ENCODE measurements at regions not wholly inside any gene's neighbourhood (a gene's known extent, or its start where the extent isn't known, plus 50 kb on each side); places are given as distances from the start of the nearest gene placed in this dataset.

DNA sequence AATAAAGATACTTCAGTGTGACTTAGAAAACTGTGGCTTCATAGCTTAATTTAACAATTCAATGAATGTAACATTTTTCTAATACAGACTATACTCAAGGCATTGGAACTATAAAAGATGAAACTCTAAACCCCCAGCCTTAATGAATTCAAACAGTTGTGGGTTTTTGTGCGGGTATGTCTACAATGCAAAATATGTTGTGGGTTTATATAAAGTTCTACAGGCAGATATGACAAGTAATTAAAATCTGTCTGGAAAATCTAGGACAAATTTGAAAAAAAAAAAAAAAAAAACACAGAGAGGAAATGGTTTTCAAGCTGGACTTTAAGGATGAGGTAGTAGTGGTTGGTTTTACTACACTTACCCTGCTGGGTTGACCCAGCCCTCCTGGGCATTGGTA, 467.5 kb upstream of the TLE4 start:
- Mint-ChIP-seq H3K4me3 (no peak overlapping the region), H3K4me1 (ENCODE audit: low read depth in 2 of 2) (no peaks in the 10 kb centered on the region), H3K36me3 (peaks cover 4% of the 10 kb centered on the region), H3K27me3 (no peaks in the 10 kb centered on the region), H3K9me3 (peaks cover 8% of the 10 kb centered on the region), H3K27ac (no peak overlapping the region)
- no peak for DNase-seq (ENCODE audit: low spot score)
- ATAC-seq, result no peak

DNA sequence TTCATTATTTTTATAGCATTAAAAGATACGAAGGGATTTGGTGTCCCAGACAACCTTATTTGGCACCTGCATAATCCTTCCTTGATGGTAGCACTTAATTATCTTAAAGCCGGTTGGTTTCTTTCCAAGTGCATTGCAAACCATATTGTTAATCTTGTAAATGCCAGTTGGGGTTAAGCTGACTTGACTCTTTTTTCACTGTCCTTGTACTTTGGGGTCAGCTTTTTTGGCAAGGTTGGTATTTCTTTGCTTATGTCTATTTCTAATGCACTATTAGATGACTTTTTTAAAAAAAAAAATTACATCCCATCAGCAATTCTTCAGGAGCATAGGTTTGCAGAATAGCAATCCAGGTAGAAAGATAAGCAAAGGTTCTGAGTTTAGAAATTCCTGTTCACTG, 466.8 kb upstream of the TLE4 start:
- Mint-ChIP-seq H3K4me3 (no peak overlapping the region), H3K4me1 (ENCODE audit: low read depth in 2 of 2) (no peaks in the 10 kb centered on the region), H3K27ac (no peak overlapping the region), H3K36me3 (peaks cover 4% of the 10 kb centered on the region), H3K27me3 (no peaks in the 10 kb centered on the region), H3K9me3 (peaks cover 14% of the 10 kb centered on the region)
- DNase-seq (ENCODE audit: low spot score), result no peak
- no peak for ATAC-seq

DNA sequence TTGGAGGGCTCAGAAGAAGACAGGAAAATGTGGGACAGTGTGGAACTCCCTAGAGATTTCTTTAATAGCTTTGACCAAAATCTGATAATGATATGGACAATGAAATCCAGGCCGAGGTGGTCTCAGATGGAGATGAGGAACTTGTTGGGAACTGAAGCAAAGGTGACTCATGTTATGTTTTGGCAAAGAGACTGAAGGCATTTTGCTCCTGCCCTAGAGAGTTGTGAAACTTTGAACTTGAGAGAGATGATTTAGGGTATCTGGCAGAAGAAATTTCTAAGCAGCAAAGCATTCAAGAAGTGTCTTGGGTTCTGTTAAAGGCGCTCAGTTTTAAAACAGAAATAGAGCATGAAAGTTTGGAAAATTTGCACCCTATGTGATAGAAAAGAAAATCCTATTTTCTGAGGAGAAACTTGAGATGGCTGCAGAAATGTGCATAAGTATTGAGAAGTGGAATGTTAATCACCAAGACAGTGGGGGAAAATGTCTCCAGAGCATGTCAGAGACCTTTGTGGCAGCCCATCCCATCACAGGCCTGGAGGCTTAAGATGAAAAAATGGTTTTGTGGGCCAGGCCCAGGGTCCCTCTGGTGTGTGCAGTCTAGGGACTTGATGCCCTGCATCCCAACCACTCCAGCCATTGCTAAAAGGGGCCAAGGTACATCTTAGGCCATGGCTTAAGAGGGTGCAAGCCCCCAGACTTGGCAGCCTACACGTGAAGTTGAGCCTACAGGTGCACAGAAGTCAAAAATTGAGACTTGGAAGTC, 463.7 kb upstream of the TLE4 start:
- Mint-ChIP-seq H3K4me3 (no peak overlapping the region), H3K36me3 (peaks cover 4% of the 10 kb centered on the region), H3K4me1 (ENCODE audit: low read depth in 2 of 2) (no peaks in the 10 kb centered on the region), H3K9me3 (peaks cover 12% of the 10 kb centered on the region), H3K27me3 (no peaks in the 10 kb centered on the region), H3K27ac (no peak overlapping the region)
- ATAC-seq (no peak), DNase-seq (ENCODE audit: low spot score) (no peak)

DNA sequence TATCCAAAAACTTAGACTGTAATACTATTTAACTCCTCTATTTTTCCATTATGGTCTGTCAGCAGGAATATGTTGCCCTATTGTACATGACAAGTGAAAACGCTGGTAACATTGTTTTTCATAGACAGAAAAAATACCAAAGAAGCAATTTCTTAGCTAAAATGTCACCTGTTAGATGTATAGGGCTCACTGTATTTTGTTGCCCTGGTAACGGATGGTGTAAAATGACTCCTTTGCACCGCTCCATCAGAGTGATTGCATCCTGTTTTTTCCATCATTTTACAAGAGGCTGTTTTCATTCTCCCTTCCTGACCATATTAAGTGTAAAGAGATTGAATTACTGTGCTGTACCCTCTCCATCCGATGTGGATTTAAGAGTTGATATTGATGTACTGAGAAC, 460.1 kb upstream of the TLE4 start:
- no peaks in the 10 kb centered on the region for H3K27me3 Mint-ChIP-seq
- H3K9me3 Mint-ChIP-seq, result peaks cover 12% of the 10 kb centered on the region
- no peaks in the 10 kb centered on the region for H3K36me3 Mint-ChIP-seq
- no peak for DNase-seq (ENCODE audit: low spot score)
- H3K4me3 Mint-ChIP-seq, result no peak overlapping the region
- no peak overlapping the region for H3K27ac Mint-ChIP-seq
- ATAC-seq, result no peak
- H3K4me1 Mint-ChIP-seq (ENCODE audit: low read depth in 2 of 2), result no peaks in the 10 kb centered on the region

DNA sequence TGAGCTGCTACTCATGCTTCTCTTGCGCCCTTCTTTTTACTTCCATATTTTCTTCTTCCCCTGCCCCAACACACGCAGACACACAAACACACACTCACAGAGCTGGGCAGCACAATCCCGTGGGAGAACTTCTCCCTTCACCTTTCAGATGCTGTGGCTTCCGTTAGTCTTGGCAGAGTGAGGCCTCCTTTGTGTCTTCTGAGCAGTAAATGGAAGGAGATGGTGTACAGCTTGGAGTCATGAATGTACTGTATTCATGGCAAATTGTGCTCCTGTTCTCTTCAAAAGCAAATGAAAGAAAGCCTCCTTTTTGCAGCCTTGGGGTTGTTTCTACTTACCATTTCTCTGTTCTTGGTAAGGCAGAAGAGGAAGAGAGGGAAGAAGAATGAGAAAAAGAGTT, 456.6 kb upstream of the TLE4 start:
- DNase-seq (ENCODE audit: low spot score), result no peak
- Mint-ChIP-seq H3K4me3 (no peak overlapping the region), H3K9me3 (no peaks in the 10 kb centered on the region), H3K4me1 (ENCODE audit: low read depth in 2 of 2) (no peaks in the 10 kb centered on the region), H3K27ac (no peak overlapping the region), H3K27me3 (no peaks in the 10 kb centered on the region), H3K36me3 (no peaks in the 10 kb centered on the region)
- no peak for ATAC-seq

DNA sequence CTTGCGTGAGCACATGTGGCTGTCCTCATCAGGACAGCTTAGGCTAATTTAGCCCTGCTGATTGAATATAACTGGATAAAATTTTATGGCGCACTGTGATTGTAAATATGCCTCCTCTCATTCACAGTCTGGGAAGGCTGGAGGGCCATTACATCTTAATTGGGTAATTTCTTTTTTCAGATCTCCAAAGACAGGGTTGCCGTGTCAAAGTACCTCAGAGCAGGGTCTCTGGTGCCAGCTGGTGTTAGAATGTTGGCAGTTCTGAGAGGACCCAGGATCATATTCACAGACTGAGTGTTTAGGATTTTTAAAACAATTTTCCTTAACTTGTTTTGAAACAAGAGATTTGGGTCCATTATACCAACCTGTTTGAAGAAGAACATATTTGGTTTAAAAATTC, 455.7 kb upstream of the TLE4 start:
- no peaks in the 10 kb centered on the region for H3K36me3 Mint-ChIP-seq
- no peaks in the 10 kb centered on the region for H3K9me3 Mint-ChIP-seq
- no peak for DNase-seq (ENCODE audit: low spot score)
- H3K27me3 Mint-ChIP-seq, result no peaks in the 10 kb centered on the region
- no peak for ATAC-seq
- H3K27ac Mint-ChIP-seq, result no peak overlapping the region
- no peaks in the 10 kb centered on the region for H3K4me1 Mint-ChIP-seq (ENCODE audit: low read depth in 2 of 2)
- H3K4me3 Mint-ChIP-seq, result no peak overlapping the region

DNA sequence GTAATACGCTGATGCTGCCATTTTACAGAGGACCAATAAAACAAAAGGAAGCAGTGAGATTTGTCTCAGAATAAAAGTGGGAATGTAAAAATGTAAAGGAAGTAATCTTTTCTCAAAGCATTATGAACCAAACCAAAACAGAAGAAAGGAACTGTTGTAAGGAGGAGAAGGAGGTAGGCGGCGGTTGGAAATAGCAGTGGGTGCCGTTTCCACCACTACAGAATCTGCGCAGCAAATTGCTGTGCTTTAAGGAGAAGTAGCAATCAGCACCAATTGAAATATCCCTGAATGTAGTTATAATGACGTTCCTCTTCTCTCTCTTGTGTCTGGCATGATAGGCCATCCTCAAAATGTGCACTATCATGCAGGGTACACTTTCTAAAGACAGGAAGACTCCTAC, 455.1 kb upstream of the TLE4 start:
- Mint-ChIP-seq H3K27me3 (no peaks in the 10 kb centered on the region), H3K4me3 (no peak overlapping the region), H3K27ac (no peak overlapping the region), H3K36me3 (no peaks in the 10 kb centered on the region), H3K4me1 (ENCODE audit: low read depth in 2 of 2) (no peaks in the 10 kb centered on the region), H3K9me3 (no peaks in the 10 kb centered on the region)
- DNase-seq (ENCODE audit: low spot score) (no peak), ATAC-seq (no peak)

DNA sequence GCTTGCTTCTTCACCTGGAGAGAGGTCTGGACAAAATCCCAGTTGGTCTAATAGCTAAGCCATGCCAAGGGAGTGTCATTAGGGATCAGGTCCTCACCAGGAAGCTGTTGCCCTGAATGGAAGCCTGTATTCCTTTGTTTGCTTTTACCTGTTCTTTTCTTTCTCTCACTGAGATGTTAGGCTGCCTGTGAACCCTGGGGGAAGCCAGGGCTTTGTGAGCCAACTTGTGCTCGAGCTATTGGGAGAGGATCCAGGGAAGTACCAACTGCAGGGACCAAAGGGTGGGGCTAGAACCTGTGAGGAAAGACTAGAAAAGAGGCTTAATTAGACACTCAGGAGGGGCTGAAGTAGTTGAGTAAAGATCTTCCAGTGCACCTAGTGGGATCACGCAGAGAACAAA, 451.2 kb upstream of the TLE4 start:
- no peak overlapping the region for H3K27ac Mint-ChIP-seq
- no peaks in the 10 kb centered on the region for H3K36me3 Mint-ChIP-seq
- no peak for DNase-seq (ENCODE audit: low spot score)
- H3K9me3 Mint-ChIP-seq, result no peaks in the 10 kb centered on the region
- no peak for ATAC-seq
- no peaks in the 10 kb centered on the region for H3K27me3 Mint-ChIP-seq
- H3K4me3 Mint-ChIP-seq, result no peak overlapping the region
- H3K4me1 Mint-ChIP-seq (ENCODE audit: low read depth in 2 of 2), result no peaks in the 10 kb centered on the region

DNA sequence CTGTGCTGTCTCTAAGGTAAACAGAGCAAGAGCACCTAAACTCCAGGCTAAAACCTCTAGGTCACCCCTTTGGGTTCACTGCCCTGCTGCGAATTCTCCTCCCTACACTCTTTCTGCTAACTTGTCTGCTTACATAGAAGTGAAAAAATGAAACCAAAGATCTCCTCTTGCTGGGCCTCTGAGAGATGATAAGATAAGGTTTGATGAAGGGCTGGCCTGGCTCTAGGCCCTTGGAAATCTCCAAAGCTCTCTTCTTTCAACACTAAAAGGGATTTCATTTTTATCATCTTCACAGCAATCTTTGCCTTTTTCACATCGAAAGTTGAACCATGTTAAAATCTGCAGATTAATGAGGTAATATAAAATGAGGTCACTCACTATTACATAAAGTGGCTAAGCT, 450.8 kb upstream of the TLE4 start:
- DNase-seq (ENCODE audit: low spot score) (no peak), ATAC-seq (no peak)
- H3K27me3 Mint-ChIP-seq, result no peaks in the 10 kb centered on the region
- H3K4me3 Mint-ChIP-seq, result no peak overlapping the region
- no peaks in the 10 kb centered on the region for H3K36me3 Mint-ChIP-seq
- no peak overlapping the region for H3K27ac Mint-ChIP-seq
- H3K4me1 Mint-ChIP-seq (ENCODE audit: low read depth in 2 of 2), result no peaks in the 10 kb centered on the region
- no peaks in the 10 kb centered on the region for H3K9me3 Mint-ChIP-seq

DNA sequence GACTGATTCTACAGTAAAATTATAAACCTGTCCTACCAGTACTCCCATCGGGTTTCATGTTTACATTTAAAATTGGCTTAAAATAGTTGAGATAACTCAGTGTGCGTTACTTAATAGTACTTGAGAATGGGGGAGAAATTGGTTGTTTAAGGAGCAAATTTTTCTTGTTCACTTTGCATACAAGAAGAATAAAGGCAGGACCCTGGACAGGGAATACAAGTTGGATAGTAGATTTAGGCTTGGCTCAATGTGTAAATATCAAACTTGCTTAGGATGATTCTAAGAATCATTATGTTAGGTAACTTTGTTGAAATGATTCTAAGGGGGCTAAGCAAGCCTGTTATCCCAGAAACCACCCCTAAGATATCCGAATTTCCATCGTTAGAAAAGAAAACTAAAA, 448.4 kb upstream of the TLE4 start:
- Mint-ChIP-seq H3K4me1 (ENCODE audit: low read depth in 2 of 2) (no peaks in the 10 kb centered on the region), H3K36me3 (no peaks in the 10 kb centered on the region), H3K9me3 (no peaks in the 10 kb centered on the region), H3K4me3 (no peak overlapping the region), H3K27ac (no peak overlapping the region), H3K27me3 (peaks cover 0 to under 1% of the 10 kb centered on the region in 2 donors)
- DNase-seq (ENCODE audit: low spot score) (no peak), ATAC-seq (no peak)

DNA sequence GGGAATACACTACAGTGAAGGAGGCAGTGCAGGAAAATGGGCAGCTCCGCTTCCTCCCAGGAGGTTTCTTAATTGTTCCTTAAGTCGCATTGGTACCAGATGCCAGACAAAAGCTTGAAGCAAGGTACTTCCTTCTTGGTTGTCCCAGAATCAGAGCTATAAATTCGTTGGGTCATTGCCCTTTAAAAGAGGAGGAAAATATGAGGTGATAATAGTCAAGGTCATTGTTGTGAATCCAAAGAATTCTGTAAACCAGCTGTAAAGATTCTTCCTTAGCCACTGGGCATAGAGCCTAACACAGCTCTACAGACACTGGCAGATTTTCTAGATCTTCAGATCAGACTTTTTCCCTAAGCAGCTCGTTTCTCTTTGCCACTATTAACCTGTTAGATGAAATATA, 444.1 kb upstream of the TLE4 start:
- Mint-ChIP-seq H3K4me1 (ENCODE audit: low read depth in 2 of 2) (no peaks in the 10 kb centered on the region), H3K9me3 (no peaks in the 10 kb centered on the region), H3K4me3 (no peak overlapping the region), H3K27me3 (peaks cover 0 to 6% of the 10 kb centered on the region in 2 donors), H3K36me3 (no peaks in the 10 kb centered on the region), H3K27ac (no peak overlapping the region)
- DNase-seq (ENCODE audit: low spot score) (no peak), ATAC-seq (no peak)

DNA sequence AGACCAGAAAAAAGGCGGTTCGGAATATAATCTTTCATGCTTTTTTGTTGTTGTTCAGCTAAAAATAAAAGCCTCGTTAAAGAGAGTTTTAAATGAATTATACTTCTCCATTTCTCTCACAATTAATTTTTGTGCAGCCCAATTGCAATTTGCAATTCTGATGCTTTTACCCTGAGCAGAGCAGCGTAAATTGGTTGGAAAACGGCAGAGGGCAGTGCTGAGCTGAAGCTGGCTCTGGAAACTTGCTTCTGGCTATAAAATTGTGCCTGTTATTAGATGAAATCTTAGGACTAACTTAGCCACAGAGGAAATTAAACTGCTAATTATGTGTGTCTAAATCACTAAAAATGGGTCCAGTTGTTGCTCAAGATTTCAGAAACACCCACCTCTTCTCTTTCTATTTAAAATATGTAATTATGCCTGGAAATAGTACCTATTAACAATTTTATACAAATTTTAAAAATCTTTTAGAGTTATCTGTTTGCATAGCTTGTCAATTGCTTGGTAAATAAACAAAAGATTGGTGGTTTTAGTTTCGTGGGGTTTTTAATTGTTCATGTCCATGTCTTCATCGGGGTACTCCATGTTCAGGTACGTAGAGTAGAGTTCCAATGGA, 441.8 kb upstream of the TLE4 start:
- ATAC-seq, result no peak
- Mint-ChIP-seq H3K27ac (no peak overlapping the region), H3K9me3 (no peaks in the 10 kb centered on the region), H3K4me1 (ENCODE audit: low read depth in 2 of 2) (no peaks in the 10 kb centered on the region), H3K27me3 (peaks cover 0 to 6% of the 10 kb centered on the region in 2 donors), H3K36me3 (no peaks in the 10 kb centered on the region), H3K4me3 (no peak overlapping the region)
- DNase-seq (ENCODE audit: low spot score), result no peak

DNA sequence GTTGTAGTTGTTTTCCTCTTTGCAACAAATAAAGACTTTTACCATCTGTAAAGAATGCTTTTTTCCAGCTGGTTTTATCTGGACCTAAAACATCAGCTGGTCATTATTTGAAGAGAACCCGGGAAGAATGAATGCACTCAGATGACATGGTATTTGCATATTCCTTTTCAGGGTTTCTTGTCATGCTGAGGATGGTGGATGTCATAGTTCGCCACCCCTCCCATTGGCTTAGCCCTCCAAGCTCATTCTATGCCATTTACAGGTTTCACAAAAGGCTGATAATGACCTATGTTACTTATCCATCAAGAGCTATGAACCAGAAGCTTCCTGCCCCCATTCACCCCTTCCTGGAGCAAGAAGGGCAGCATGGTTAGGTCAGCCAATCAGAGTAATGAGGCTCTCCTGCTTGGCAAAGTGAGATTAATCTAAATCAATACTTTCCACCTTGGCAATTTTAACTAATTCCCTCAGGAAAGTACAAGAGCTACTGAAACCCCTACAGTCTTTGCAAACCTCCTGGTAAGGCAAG, 440.5 kb upstream of the TLE4 start:
- Mint-ChIP-seq H3K36me3 (no peaks in the 10 kb centered on the region), H3K9me3 (no peaks in the 10 kb centered on the region), H3K27me3 (peaks cover 0 to 6% of the 10 kb centered on the region in 2 donors), H3K4me3 (no peak overlapping the region), H3K27ac (no peak overlapping the region), H3K4me1 (ENCODE audit: low read depth in 2 of 2) (no peaks in the 10 kb centered on the region)
- no peak for ATAC-seq
- DNase-seq (ENCODE audit: low spot score), result no peak

DNA sequence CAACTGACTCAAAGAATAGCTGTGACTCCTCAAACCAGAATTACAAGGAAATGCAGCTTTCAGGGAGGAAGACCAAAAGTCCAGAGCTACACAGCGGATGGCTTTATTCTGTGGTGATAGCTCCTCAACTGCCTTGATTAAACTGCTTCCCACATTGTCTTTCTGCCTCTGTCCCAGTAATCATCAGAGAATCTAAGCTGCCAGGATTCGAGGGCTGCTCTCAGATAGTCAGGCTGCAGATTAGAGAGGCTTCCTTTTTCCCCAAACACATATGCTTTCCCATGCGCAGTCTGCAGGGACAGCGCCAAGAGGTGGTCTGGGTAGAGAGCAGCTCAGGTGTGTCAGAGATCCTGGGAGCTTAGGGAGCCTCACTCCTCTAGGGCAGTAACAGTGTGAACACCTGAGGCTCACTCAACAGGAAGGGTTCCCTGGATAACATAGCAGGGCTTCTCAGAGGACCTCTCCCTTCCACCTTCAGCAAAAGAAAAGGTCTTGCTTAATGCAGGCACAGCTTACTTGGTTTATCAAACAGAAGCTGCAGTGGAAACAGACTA, 439.9 kb upstream of the TLE4 start:
- Mint-ChIP-seq H3K4me1 (ENCODE audit: low read depth in 2 of 2) (no peaks in the 10 kb centered on the region), H3K4me3 (no peak overlapping the region), H3K27ac (no peak overlapping the region), H3K27me3 (peaks cover 0 to 6% of the 10 kb centered on the region in 2 donors), H3K36me3 (no peaks in the 10 kb centered on the region), H3K9me3 (no peaks in the 10 kb centered on the region)
- no peak for DNase-seq (ENCODE audit: low spot score)
- peak in 1 of 2 donors; percentile 43 for ATAC-seq

All from natural killer cell treated with Interleukin-12 subunit alpha and Interleukin-12 subunit beta and Interleukin-15 and Interleukin-18, amount 100 ng/mL, for 72 hours (primary cell).